Stimulated activated CD8-positive, alpha-beta memory T cell treated with anti-CD3 and anti-CD28 coated beads, Interleukin-12 subunit alpha, Interleukin-12 subunit beta, amount 100 ng/mL, for 4 hours (primary cell): ENCODE measurements at regions not wholly inside any gene's neighbourhood (a gene's known extent, or its start where the extent isn't known, plus 50 kb on each side); places are given as distances from the start of the nearest gene placed in this dataset.
"Not testable (repeated sequence)": the region's sequence is repeated elsewhere in the genome, so short reads cannot be mapped to it uniquely, and the experiment has no call there.

Experiments
- DNase-seq: peaks from one replicate; pipeline ENCODE4 v3.0.0-alpha.2; 2020; ENCODE audit warnings: low read depth

DNA sequence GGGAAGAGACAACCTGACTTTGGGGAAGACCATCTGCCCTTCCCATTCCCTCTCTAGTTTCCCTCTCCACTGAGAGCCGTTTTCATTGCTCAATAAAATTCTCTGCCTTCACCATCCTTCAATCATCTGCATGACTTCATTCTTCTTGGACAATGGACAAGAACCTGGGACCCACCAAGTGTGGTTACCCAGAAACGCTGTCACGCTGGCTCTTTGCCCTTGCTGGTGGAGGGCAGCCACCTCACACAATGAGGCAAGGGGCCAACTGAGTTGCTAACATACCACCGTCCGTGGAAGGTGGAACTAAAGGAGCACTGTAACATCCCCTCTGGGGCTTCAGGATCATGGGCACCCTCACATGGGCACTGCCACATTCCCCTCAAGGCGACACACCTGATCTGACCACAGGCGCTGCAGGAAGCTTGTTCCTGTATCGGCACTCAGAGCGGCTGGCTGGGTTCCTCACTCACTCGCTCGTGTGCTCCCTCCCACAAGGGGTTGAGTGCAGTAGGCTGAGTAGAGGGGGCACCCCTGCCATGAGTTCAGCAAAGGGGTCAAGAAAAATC lies 652.4 kb downstream of the PLPP3 start:
- DNase-seq: no peak

DNA sequence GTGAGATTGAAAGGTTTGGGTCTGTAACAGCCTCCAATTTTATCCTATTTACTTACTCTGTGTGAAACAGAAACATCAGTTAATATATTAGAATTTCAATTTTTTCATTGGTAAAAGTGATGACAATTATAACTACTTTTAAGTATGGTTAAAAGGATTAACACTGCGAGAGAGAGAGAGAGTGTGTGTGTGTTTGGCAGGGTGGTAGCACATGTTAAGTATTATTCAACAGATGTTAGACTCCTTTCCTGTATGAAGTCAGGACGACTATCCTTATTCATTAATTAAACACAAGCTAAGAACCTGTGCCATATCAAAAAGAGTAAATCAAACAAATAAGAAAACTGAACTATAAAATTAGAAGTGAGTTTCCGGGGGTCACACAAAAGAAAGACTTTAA lies 662.5 kb downstream of the PLPP3 start:
- no peak for DNase-seq

DNA sequence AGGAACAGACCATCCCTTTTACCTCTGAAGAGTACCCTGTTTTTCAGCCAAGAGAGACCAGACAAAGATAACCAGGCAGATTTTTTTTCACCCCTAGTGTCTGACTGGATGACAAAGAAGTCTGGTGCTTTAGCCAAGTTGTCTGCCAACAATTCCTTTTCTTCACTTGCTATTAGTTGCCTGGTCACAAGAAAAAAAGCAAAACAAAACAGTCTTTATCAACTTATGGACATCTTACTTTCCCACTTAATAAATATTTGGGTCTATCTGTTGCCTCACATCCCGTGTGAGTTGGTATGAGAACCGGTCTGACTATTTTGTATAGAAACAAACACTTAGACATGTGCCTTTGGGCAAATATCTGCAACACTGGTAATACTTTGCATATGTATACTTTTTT lies 662.9 kb downstream of the PLPP3 start:
- DNase-seq: no peak

DNA sequence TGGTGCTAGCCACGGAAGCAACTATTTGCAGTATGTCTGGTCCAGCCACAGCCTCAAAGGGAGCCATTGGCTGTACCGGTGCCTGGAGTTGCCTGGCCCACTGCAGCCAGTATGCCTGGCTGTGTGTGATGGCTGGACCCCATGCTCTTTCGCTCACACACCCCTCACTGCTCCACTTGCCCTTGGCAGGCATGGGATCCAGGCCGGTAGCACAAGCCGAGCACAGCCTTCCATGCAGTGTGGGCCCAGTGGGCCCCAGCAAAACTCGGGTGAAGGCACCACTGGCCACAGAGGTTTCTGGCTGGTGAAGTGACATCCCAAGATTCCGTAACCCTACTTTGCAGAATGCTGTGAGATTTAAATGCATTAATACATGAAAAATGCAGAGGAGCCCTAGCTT lies 665.8 kb downstream of the PLPP3 start:
- no peak for DNase-seq

DNA sequence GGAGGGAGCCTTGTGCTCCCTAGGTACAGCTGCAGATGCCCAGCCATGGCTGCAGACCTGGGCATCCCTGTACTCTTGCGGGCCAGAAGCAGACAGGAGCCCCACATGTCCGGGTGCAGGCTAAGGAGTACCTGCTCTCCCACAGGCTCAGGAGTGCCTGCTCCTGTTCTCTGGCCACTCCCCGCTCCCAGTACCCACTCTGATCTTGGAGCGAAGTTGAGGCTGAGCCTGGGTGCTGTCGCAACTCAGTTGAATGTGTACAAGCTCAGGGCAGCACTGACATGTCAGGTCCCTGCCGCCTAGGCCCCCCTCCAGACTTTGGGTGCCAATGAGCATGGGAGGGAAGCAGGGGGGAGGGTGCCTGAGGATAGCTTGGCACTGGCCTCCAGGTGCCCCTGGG lies 666.9 kb downstream of the PLPP3 start:
- DNase-seq: no peak

DNA sequence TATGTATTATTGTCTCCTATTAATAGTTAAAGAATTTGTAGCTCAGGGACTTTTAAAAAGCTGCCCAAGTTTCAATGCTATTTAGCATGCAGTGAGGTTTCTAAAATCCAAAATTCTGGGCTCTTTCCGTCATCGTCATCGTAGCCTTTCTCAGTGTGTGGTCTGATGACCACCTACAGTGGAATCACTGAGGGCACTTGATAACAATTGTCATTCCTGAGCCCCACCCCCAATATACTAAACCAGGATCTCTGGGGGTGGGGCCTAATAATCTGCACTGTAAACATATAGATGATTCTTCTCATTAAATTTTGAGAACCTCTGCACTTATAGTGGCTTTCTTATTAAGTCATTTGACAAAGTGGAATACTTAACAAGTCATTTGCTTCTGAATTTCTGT lies 674.8 kb downstream of the PLPP3 start:
- DNase-seq: no peak

DNA sequence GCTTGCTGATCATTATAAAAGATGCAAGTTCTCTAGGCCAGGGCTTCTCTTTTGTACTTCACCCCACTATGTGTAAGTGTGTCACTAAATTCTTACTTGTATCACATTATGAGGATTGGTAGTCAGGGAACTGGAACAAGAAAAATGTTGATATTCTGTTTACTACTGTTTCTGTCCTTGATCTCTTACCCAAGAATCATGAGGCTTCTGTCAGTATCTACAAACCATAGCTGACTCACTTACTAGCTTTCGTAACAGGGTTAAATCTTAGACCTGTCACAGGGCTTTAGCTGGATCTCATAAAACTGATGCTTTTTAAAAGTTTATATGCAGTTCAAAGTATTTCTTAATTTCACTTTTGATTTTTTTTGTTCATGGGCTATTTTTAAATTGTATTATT lies 681.2 kb downstream of the PLPP3 start:
- no peak for DNase-seq

DNA sequence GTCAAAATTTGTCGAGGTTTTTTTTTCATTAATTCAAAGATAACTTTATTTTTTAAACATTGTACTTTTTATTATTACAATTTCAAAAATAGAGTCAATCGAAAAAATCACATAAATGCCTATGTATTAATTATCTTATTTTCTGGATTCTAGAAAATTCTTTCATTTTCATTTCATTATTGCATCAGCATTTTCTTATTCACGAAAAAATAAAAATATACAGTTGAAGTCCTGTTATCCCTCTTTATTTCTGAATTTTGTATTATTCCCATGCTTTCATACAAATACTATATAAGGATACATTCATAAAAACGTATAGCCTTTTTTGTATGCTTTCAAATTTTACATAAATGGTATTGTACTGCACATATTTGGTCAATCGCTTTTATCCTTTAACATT lies 681.0 kb upstream of the USP24 start:
- no peak for DNase-seq

DNA sequence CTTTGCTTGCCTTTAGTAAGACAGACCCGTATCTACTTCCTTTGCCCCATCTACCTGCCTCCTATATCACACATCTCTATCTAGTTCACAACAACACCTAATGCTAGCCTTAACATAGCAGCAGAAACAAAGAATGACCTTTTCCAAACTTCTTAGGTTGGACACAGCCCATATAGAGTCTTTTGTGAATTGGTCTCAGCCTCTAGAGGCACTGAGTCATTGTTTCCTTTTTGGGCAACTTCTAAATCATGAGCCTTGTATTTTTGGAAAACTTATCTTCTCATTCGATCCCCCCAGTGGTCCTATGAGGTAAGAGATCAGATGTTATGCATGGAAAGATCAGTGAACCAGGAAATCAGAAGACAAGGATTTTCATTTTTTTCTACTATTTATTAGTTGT lies 679.4 kb upstream of the USP24 start:
- no peak for DNase-seq

DNA sequence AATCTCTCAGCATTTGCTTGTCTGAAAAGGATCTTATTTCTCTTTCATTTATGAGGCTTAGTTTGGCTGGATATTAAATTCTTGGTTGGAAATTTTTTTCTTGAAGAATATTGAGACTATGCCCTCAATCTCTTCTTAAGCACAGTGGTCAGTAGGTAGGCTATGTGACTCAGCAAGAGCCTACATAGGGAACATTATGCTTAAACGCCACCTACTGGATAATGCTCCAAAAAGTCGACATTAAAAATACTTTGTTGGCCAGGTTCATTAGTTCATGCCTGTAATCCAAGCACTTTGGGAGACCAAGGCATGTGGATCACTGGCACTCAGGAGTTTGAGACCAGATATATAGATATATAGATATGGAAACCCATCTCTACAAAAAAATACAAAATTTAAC lies 678.0 kb upstream of the USP24 start:
- no peak for DNase-seq

DNA sequence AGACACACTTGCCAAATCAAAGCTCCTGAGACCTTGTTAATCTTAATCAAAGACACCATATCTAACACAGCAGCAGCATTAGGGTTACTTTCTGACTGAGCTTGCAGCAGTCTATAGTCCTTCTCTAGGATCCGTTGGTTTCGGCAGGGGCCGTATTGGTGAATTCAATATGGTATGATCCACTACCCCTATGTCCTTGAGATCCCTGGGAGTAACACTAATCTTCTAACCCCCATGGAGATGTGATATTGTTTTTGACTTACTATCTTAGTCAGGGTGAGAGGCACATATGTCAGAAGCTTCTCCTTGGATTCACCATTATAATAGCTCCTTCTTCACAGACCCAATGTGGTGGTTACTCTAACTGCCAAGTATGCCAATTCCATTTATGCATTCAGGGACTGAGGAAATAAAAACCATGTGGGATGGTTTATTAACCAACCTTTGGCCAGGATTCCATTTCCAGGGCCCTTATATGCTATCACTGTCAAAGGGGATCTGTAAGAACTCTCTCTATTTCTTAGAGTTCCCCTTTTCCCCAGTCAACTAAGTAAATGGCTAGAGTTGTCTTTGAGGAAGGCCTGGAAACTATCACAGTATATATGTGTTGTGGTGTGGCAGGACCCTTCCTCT lies 673.6 kb upstream of the USP24 start:
- no peak for DNase-seq

DNA sequence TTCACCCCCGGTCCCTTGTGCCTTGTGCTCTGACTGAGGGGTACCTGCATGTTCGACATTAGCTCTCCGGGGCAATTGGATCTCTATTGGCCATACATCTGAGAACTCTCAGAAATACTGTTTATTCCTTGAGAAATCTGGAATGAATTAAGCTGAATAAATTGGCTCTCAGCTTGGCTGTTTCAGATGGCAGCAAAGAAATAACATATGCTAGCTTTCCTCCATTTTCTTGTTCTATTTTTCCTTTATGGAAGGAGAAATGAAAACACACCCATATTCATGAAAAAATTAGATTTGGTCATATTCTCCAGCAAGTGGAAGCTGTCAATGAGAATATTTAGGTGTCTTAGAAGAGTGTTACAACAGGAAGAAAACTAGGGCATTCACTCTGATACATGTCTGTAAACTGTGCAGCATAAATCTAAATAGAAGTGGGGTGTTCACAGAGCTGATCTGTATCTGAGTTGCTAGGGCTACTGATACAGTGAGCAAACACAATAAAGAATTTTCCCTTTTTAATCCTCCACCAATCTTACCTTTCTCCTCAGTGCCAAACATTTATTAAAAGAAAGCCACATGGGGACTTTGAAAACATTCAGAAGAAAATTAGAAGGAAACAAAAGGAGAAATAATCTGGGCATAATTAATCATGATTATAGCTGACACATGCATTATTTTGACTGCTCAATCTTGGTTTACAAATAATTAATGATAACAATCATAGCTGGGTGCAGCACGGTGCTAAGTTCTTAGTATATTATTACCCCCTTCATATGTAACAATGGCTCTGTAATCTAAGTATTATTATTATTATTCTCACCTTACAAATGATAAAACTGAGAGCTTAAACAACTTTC lies 671.9 kb upstream of the USP24 start:
- no peak for DNase-seq

DNA sequence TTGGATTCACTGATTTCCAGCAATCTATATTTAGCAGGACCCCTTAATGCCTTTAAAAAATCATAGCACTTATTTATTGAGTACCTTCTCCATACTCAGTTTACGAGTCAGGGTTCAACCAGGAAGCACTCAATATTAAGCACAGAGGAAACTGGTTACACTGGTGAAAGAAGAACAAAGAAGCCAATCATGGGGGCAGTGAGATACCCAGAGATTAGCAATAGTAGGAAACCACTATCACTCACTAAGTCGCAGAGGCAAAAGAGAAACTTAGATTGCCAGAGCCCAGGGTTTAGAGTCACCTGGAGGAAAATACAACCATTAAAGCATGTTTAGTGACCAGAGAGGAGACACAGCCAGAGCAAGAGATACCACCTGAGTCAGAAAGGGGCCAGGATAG lies 670.5 kb upstream of the USP24 start:
- no peak for DNase-seq

DNA sequence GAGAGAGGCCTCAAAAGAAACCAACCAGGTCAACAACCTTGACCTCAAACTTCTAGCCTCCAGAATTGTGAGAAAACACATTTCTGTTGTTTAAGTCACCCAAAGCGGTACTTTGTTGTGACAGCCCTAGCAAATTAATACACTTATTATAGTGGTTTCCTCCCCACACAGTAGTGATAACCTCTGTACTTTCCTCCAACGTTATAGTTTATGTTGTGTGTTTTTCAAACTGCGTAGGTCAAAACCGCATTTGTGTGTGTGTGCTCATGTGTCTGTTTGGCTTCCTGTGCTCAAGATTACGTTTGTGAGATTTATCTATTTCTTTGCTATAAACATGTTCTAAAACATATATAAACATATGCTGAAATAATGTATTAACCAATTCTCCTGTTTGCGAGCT lies 667.8 kb upstream of the USP24 start:
- DNase-seq: no peak

DNA sequence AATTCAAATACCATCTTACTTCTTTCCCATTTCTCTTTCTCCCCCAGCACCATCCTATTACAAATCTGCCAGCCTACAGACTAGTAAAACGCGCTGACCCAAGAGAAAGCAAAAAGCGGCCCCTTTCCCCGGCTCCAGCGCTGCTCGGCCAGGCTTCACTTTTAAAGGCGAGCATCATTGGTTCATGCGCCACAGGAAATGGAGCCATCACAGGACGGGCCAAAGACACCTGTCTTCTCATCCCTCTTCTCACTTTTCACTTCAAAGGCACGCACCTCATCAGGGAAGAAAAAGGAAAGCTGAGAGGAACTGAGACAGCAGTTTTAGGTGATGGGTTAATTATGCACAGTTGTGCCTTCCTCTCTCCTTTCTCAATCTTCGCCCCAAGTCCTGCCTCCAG lies 664.2 kb upstream of the USP24 start:
- no peak for DNase-seq

DNA sequence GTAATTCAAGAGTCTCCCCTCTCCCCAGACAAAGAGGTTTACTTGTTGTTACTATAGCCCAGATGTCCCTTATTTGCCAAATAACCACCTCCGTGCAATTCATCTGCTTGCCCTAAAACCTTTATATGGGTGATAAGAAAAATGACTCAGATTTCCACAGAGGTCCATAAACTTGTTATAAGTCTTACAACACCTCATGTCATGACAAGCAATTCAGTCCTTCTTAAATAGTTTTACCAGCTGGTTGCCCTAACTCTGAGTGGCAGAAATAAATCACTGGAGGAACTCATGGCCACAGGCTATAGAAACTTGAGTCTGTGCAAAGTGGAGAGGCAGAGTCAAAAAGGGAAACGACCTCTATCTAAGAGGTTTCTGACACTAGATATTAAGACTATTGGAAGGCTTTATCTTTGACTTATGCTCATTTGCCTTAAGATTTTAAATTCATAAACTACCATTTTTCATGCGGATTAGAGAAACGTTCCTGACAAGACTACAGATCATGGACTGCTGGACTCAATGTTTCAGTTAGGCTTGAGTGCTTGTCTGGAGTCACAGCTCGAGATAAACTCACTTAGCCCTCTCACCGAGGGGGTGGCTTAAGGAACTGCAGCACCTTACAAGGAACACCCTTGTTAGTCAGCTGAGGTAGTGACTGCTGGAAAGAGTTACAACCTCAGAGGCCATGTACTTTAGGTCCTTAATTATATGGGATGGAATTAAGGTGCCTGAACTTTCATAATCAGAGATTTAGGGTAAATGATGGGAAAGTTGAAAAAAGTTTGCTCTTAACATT lies 662.5 kb upstream of the USP24 start:
- no peak for DNase-seq

DNA sequence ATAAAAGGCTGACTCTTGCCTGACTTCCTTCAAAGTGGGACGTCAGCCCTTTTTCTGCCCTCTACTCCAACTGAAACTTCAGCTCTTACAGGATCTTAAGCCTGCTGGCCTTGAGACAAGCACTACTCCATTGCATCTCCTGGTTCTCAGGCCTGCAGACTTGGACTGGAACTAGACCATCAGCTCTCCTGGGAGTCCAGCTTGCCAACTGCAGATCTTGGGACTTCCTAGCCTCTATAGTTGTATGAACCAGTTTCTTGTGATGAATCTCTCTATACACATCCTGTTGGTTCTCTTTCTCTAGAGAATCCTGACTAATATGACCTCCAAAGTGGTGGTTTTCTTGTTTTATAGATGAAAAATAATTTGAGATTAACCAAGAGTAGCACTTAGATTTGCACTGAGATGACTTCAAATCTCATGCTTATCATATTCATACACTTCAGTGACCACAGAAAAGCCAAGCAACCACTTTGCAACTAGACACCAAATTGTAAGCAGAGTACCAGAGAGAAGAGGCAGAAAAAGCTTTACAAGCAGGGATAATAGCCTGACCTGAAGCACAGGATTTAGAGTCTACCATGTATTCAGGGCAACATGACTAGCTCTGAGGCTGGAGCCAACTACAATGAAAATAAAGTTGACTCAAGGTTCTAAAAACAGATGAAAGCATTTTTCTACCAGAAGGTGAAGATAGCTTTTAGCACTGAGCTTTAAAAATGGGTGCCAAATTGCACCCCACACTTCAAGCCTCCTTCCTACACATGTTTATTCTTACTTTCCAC lies 661.3 kb upstream of the USP24 start:
- DNase-seq: no peak

DNA sequence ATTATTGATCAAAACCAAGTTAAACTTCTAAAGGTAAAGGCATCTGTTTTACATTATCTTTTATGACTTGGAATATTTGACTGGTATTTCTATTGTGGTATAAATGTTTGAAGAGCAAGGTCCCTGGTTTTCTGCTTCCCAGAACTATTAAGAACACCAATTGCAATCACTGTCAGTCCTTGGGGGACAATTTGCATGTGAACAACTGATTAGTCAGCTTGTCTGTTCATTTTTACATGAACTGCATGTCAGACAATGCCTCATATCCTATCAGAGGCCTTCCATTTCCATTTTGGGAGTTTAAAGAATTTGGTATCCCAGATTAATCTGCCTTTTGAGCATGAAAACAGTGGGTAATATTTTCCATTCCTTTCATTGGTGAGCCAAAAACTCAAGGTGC lies 654.9 kb upstream of the USP24 start:
- no peak for DNase-seq

DNA sequence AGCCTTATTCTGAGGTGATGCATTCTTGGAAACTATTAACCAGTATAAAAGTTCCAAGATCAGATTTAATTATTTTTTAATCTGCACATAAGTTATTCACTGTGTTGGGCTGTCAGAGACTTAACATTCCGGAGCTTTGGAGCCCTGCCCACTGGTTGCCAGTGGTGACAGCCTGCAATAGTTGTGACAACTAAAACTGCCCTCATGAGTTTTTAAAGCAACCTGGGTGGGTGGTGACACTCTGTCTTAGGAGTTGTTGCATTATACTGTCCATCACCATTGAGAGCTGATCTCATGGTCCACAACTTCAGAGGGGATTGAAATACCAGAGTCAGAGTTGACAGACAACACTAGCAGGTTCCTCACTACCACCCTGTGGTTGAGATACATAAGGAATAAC lies 653.9 kb upstream of the USP24 start:
- no peak for DNase-seq

DNA sequence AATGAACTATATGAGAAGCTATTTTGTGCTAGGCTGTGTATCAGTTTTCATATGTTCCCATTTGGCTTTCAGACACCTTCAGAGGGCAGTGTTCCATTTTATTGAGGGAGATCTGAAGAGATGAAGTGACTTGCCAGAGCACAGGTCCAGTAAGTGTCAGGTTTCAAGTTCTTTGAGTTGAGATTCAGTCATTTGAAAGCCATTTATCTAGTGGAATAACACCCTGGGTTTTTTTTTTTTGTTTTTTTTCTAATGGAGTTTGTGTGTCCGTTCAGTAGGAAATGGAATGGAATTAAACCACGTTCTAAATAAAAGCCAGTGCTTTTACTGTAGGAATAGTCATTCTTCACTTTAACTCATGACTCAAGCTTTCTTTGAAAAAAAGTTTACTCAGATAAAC lies 652.9 kb upstream of the USP24 start:
- DNase-seq: no peak

DNA sequence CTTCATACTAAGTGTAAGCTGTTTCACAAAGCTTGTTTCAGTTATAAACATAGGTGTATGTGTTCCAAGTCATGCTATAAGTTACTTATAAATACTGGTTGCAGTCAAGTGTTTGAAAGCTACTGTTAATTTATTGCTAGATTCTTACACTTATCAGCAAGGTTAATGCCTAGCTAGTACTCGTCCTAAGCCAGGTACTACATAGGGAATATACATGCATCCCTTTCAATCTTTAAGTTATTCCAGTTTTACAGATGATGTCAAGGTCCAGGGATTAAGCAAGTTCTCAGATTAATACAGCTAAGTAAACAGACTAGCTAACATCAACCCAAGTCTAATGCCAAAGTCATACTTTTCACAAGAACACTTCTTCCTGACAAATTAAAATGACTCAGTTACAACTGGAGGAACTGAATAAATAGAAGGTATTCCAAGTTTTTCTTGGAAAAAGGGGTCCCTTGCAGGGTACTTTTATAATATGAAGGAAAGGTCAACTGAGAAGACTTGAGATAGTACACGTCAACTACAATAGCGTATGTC lies 652.2 kb upstream of the USP24 start:
- no peak for DNase-seq

DNA sequence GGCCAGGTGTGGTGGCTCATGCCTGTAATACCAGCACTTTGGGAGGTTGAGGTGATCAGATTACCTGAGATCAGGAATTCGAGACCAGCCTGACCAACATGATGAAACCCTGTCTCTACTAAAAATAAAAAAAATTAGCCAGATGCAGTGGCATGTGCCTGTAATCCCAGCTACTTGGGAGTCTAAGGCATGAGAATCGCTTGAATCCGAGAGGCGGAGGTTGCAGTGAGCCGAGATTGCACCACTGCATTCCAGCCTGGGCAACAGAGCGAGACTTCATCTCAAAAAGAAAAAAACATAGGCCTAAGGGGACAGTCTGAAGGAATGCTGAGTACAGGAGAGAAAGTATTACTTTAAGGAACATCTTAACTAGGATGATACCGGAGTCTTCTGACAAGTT lies 650.6 kb upstream of the USP24 start:
- not testable (repeated sequence) for DNase-seq
